H9 (cell line): ENCODE measurements at regions not wholly inside any gene's neighbourhood (a gene's known extent, or its start where the extent isn't known, plus 50 kb on each side); places are given as distances from the start of the nearest gene placed in this dataset.

Experiments
- DNase-seq: peaks from one replicate; pipeline ENCODE4 v3.0.0-alpha.2; 2017
- H2AFZ ChIP-seq: one replicate; pipeline ENCODE4 v1.6.1; 2013; ENCODE audit warnings: mild to moderate bottlenecking, low read length, control low read depth, moderate library complexity
- H2AK5ac ChIP-seq: 2 replicates; pipeline ENCODE4 v1.6.1; 2013; ENCODE audit warnings: low read length, control low read depth, mixed read lengths; ENCODE audit not compliant: insufficient read length
- H2BK120ac ChIP-seq: one replicate; pipeline ENCODE4 v1.6.1; 2013; ENCODE audit warnings: low read depth, mild to moderate bottlenecking, low read length, control low read depth, inconsistent platforms; ENCODE audit not compliant: poor library complexity, severe bottlenecking
- H2BK12ac ChIP-seq: 2 replicates; pipeline ENCODE4 v1.6.1; 2013; ENCODE audit warnings: low read length, control low read depth, mixed read lengths, low read depth; ENCODE audit not compliant: insufficient read length
- H2BK15ac ChIP-seq: 2 replicates; pipeline ENCODE4 v1.6.1; 2013; ENCODE audit warnings: low read depth, low read length, control low read depth
- H2BK20ac ChIP-seq: one replicate; pipeline ENCODE4 v1.6.1; 2013; ENCODE audit warnings: low read depth, mild to moderate bottlenecking, low read length, control low read depth, inconsistent platforms; ENCODE audit not compliant: poor library complexity, severe bottlenecking
- H2BK5ac ChIP-seq: 2 replicates; pipeline ENCODE4 v1.6.1; 2013; ENCODE audit warnings: low read length, control low read depth, mixed read lengths; ENCODE audit not compliant: insufficient read length
- H3K14ac ChIP-seq: 2 replicates; pipeline ENCODE4 v1.6.1; 2013; ENCODE audit warnings: low read length, control low read depth; ENCODE audit not compliant: insufficient read depth
- H3K18ac ChIP-seq: 2 replicates; pipeline ENCODE4 v1.6.1; 2013; ENCODE audit warnings: low read depth, mild to moderate bottlenecking, mixed read lengths, low read length, control low read depth; ENCODE audit not compliant: insufficient read length
- H3K23ac ChIP-seq: 2 replicates; pipeline ENCODE4 v1.6.1; 2013; ENCODE audit warnings: low read length, control low read depth, mixed read lengths, low read depth; ENCODE audit not compliant: insufficient read length
- H3K23me2 ChIP-seq: 2 replicates; pipeline ENCODE4 v1.6.1; 2013; ENCODE audit warnings: low read depth, mild to moderate bottlenecking, mixed read lengths, low read length, control low read depth; ENCODE audit not compliant: insufficient read length, poor library complexity, severe bottlenecking
- H3K27ac ChIP-seq: 2 replicates; pipeline ENCODE4 v1.5.1; 2013; ENCODE audit warnings: low read length, control low read depth, mixed read lengths, low read depth; ENCODE audit not compliant: insufficient read length
- H3K27me3 ChIP-seq: 2 replicates; pipeline ENCODE4 v1.6.1; 2013; ENCODE audit warnings: low read length, control low read depth, inconsistent platforms; ENCODE audit not compliant: insufficient read depth
- H3K4ac ChIP-seq: 2 replicates; pipeline ENCODE4 v1.6.1; 2013; ENCODE audit warnings: low read depth, mild to moderate bottlenecking, control low read depth, inconsistent platforms, low read length, moderate library complexity
- H3K4me1 ChIP-seq: 2 replicates; pipeline ENCODE4 v1.6.1; 2013; ENCODE audit warnings: low read length, control low read depth, inconsistent platforms; ENCODE audit not compliant: insufficient read depth
- H3K4me2 ChIP-seq: 2 replicates; pipeline ENCODE4 v1.6.1; 2013; ENCODE audit warnings: low read length, control low read depth, mixed read lengths; ENCODE audit not compliant: insufficient read length, insufficient read depth
- H3K56ac ChIP-seq: 2 replicates; pipeline ENCODE4 v1.6.1; 2013; ENCODE audit warnings: low read depth, mild to moderate bottlenecking, mixed read lengths, low read length, control low read depth; ENCODE audit not compliant: insufficient read length
- H3K79me1 ChIP-seq: 2 replicates; pipeline ENCODE4 v1.6.1; 2013; ENCODE audit warnings: low read depth, mild to moderate bottlenecking, moderate library complexity, low read length, control low read depth, inconsistent platforms; ENCODE audit not compliant: insufficient read depth, poor library complexity, severe bottlenecking
- H3K79me2 ChIP-seq: 2 replicates; pipeline ENCODE4 v1.6.1; 2013; ENCODE audit warnings: low read length, control low read depth, inconsistent platforms; ENCODE audit not compliant: insufficient read depth
- H3K9ac ChIP-seq: 2 replicates; pipeline ENCODE4 v1.6.1; 2013; ENCODE audit warnings: low read length, control low read depth, mixed read lengths; ENCODE audit not compliant: insufficient read length; ENCODE audit errors: extremely low read depth
- H3K9me3 ChIP-seq: one replicate; pipeline ENCODE4 v1.6.1; 2013; ENCODE audit warnings: low read depth, low read length, inconsistent platforms; ENCODE audit not compliant: control insufficient read depth
- H3T11ph ChIP-seq: one replicate; pipeline ENCODE4 v1.6.1; 2013; ENCODE audit warnings: mild to moderate bottlenecking, low read length, control low read depth, inconsistent platforms
- H4K20me1 ChIP-seq: one replicate; pipeline ENCODE4 v1.6.1; 2013; ENCODE audit not compliant: control insufficient read depth, insufficient read length, insufficient read depth
- H4K5ac ChIP-seq: 2 replicates; pipeline ENCODE4 v1.6.1; 2013; ENCODE audit warnings: low read depth, mild to moderate bottlenecking, mixed read lengths, low read length, control low read depth; ENCODE audit not compliant: insufficient read length
- H4K8ac ChIP-seq: replicated peaks from 2 replicates; pipeline ENCODE4 v1.6.1; 2013; ENCODE audit warnings: low read length, control low read depth, mixed read lengths, low read depth; ENCODE audit not compliant: insufficient read length
- H4K91ac ChIP-seq: 2 replicates; pipeline ENCODE4 v1.6.1; 2013; ENCODE audit warnings: low read depth, mild to moderate bottlenecking, moderate library complexity, mixed read lengths, low read length, control low read depth; ENCODE audit not compliant: insufficient read length
- H3K27ac Mint-ChIP-seq, 3 experiments: 2 replicates in 2 of 3; 3 replicates in 1 of 3; pipeline ENCODE4 v1.8.0; 2020 to 2021; ENCODE audit warnings: mixed read lengths in 3 of 3, mild to moderate bottlenecking in 1 of 3, moderate library complexity in 1 of 3
- H3K27me3 Mint-ChIP-seq: 2 replicates; pipeline ENCODE4 v1.8.0; 2021; ENCODE audit warnings: low read depth, mild to moderate bottlenecking, moderate library complexity, mixed read lengths
- H3K36me3 Mint-ChIP-seq, 3 experiments: 2 replicates in 2 of 3; 3 replicates in 1 of 3; pipeline ENCODE4 v1.8.0; 2020 to 2021; ENCODE audit warnings: low read depth in 3 of 3, mixed read lengths in 3 of 3; ENCODE audit not compliant: insufficient read depth in 1 of 3
- H3K4me1 Mint-ChIP-seq, 2 experiments: 2 replicates each; pipeline ENCODE4 v1.8.0; 2020; ENCODE audit warnings: mixed read lengths in 2 of 2
- H3K4me3 Mint-ChIP-seq, 2 experiments: 2 replicates in 1 of 2; 3 replicates in 1 of 2; pipeline ENCODE4 v1.8.0; 2020 to 2021; ENCODE audit warnings: mild to moderate bottlenecking in 2 of 2, mixed read lengths in 2 of 2, moderate library complexity in 1 of 2
- H3K9me3 Mint-ChIP-seq, 2 experiments: 2 replicates in 1 of 2; 3 replicates in 1 of 2; pipeline ENCODE4 v1.8.0; 2020; ENCODE audit warnings: mild to moderate bottlenecking in 2 of 2, mixed read lengths in 2 of 2, moderate library complexity in 1 of 2
- CTCF ChIP-seq: fragments of 200-600 bp; sonication (generic); conservative IDR thresholded peaks from 3 replicates; pipeline ENCODE4 v1.8.0; 2021; ENCODE audit warnings: antibody characterized with exemption, mild to moderate bottlenecking
- WGBS: extraction: QIAGEN DNeasy Blood & Tissue Kit; methylation state at CpG from one replicate; pipeline ENCODE4 v1.1.7; 2013; ENCODE audit warnings: missing lambda C conversion rate, low lambda C conversion rate, mixed read lengths; ENCODE audit not compliant: insufficient read length; ENCODE audit errors: extremely low coverage; 5-methylcytosine and 5-hydroxymethylcytosine counted together

DNA sequence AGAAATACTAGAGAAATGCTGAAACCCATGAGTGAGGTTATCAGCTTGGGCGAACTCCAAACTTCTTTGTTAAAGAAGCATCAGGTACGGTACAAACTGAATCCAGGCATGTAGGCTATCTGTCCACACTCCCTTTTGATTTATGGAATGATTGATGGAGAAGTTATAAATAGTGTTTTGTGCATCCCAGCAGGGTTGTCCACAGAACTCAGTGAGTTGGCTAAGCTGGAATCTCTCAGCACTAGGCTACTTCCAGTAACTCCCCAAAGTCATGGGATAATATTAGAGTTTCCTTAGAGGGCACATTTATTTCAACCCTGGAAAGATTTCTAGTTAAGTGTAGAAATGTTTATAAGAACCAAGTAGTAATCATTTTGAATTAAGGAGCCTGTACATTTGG lies 186.2 kb upstream of the CRBN start:
- Mint-ChIP-seq H3K27ac (no peak overlapping the region), H3K27me3 (no peaks in the 10 kb centered on the region; the same call in 1 of the 2 replicates), H3K4me3 (no peak overlapping the region), H3K9me3 (no peaks in the 10 kb centered on the region; a peak in 1 of 5 replicates), H3K36me3 (no peaks in the 10 kb centered on the region), H3K4me1 (no peaks in the 10 kb centered on the region)
- Histone ChIP-seq H3K9me3 (no peaks in the 10 kb centered on the region), H2BK20ac (no peak overlapping the region), H3K9ac (no peak overlapping the region), H3K4me1 (no peaks in the 10 kb centered on the region), H2BK12ac (no peak overlapping the region), H2BK5ac (no peak overlapping the region), H3K27me3 (no peaks in the 10 kb centered on the region), H3K4me2 (no peak overlapping the region), H3K23ac (no peak overlapping the region), H3K4ac (no peak overlapping the region), H3K56ac (no peak overlapping the region), H2BK15ac (no peak overlapping the region), H3K14ac (no peak overlapping the region), H4K20me1 (no peaks in the 10 kb centered on the region), H4K5ac (no peak overlapping the region), H2AFZ (no peak overlapping the region), H4K8ac (no peak overlapping the region), H3K18ac (no peak overlapping the region), H2AK5ac (no peak overlapping the region), H3K27ac (no peak overlapping the region), H3K79me2 (no peaks in the 10 kb centered on the region), H3T11ph (no peak overlapping the region), H2BK120ac (no peak overlapping the region), H4K91ac (no peak overlapping the region), H3K23me2 (no peaks in the 10 kb centered on the region), H3K79me1 (no peaks in the 10 kb centered on the region)
- no CpG with 5 or more reads among the region's 2 CpGs for WGBS
- DNase-seq = no peak
- TF ChIP-seq CTCF = no peak
